Hematopoietic multipotent progenitor cell treated with erythropoietin and hydrocortisone succinate and interleukin-3 and kit ligand, for 4 days (in vitro differentiated cells): ENCODE measurements at regions not wholly inside any gene's neighbourhood (a gene's known extent, or its start where the extent isn't known, plus 50 kb on each side); places are given as distances from the start of the nearest gene placed in this dataset.
"Not testable (repeated sequence)": the region's sequence is repeated elsewhere in the genome, so short reads cannot be mapped to it uniquely, and the experiment has no call there.

Source experiments
- DNase-seq: peaks from one replicate; pipeline ENCODE4 v3.0.0-alpha.2; 2015

DNA sequence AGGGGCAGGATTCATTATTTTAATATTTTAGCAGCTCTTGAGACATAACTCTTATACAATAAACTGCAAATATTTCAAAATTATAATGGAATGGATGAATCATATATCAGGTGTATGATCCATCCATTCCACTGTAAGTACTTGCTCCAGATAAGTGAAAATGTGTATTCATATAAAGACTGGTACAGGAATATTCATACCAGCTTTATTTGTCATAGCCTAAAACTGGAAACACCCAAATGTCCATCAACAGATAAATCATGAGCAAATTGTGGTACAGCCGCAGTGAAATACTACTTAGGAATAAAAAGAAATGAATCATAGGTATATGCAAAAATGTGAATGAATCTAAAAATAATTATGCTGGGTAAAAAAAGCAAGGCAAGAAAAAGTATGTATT is 263.6 kb upstream of the SYT10 start:
- DNase-seq: no peak

- no peak for DNase-seq
Measured at GRCh38 chr12:33706927-33707326, 267.3 kb upstream of the SYT10 start.

GRCh38 chr12:33708935-33709334 is 269.3 kb upstream of the SYT10 start:
- DNase-seq: no peak

DNA sequence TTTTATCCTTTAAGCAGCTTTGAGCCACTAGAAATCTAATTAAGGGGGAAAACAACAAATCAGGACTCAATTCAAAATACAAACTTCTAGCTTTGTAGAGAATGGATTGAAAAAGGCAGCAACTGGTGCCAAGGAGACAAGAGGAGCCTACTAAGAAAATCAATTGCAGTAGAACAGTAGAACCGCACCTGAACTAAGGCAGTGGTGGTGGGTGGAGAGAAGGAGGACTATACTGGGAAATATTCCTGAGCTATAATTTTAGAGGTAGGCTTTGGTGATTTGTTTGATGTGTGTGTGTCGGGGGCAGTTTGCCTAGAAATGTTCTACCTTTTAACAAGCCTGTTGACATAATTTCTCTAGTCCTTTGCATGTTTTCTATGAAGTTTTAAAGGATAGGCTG is 270.9 kb upstream of the SYT10 start:
- DNase-seq: no peak

- no peak for DNase-seq
Measured at GRCh38 chr12:33718631-33719030, 279.0 kb upstream of the SYT10 start.

DNA sequence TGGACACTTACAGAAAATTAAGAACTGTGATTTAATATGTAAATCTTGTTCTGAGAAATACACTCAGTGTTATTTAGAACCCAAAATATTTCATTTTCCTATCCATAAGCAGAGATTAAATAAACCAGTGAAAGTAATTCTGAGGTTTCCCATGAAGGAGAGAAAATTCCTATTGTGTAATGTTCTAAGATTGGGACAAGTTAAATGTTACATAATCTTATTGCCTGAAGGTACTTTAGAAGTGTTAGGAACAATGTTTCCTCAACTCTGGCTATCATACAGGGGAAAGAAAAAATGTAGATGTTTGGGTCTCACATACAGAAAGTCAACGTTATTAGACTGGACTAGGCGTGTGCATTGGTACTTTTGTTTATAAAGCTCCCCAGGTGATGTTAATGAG is 281.9 kb upstream of the SYT10 start:
- DNase-seq: no peak

DNA sequence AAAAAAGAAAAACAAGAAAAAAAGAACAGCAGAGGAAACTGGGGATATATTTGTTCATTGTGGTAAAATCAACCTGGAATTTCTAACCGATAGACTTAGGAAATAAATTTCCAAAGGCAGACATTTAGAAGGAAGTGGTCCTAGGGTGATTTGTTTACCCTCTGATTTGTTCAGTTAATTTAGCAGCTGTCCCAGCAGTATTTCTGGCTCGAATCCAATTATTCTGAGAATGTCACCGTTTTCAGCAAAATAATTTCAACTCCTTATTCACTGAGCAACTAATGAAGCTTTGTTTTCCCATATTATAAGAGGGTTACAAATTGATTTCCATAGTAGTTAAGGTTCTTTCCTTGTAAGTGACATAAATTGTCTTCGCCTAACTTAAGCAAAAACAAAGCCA is 285.2 kb upstream of the SYT10 start:
- DNase-seq: no peak

DNA sequence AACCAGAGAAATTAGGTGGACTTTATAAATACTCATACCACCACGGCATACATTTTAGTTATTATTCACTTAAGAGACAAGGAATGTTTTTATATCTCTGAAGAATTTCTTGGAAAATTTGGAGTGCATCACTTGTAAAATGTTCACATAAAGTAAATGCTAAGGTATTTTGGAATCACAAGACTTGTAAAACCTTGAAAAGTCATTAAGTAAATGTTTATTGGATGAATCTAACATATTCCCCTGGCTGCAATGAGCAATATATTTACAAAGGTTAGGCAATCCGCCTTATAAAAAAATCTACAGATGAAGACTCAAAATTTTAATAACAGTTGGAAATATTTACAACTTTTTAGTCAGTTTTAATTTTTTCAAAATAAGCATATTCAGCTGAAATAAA is 287.4 kb upstream of the ALG10 start:
- DNase-seq: no peak

GRCh38 chr12:33752854-33753253 is 269.4 kb upstream of the ALG10 start:
- no peak for DNase-seq

- DNase-seq: no peak
Measured at GRCh38 chr12:33757701-33758100, 264.6 kb upstream of the ALG10 start.

GRCh38 chr12:33759279-33759678 is 263.0 kb upstream of the ALG10 start:
- DNase-seq: no peak

GRCh38 chr12:33763331-33763730 is 259.0 kb upstream of the ALG10 start:
- no peak for DNase-seq

DNA sequence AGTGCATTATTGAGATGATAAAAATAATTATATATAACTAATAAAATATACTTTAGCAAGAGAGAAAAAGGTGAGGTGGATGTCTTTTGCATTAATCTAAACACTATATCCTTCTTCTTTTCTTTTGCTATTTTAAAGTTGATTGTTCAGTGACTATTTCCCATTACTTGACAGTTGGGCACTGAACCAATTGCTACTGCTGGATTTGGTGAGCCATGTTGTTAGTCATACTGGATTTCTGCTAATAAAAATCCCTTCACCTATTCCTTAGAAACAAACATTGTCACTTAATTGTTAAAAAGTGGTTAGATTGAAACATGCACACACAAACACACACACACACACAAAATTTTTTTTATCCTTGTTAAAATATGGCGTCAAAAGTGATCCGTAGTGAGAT is 251.6 kb upstream of the ALG10 start:
- no peak for DNase-seq

DNA sequence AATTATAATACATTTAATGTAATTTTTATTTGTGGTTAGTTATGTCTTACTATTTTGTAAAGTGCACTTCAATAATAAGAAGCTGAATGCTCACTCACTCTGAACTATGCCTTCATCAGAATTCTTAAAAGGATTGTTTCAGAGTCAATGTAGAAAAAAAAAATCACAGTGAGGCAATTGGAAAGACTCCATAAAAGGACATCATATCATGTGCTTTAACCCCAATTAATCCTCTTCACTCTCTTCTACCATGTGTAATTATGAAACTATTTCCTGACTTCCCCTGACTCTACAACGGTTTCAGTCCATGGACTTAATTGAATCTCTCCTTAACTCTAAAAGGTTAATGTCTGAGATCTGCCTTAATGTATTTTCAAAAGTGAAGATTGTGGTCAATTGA is 250.4 kb upstream of the ALG10 start:
- DNase-seq: no peak

DNA sequence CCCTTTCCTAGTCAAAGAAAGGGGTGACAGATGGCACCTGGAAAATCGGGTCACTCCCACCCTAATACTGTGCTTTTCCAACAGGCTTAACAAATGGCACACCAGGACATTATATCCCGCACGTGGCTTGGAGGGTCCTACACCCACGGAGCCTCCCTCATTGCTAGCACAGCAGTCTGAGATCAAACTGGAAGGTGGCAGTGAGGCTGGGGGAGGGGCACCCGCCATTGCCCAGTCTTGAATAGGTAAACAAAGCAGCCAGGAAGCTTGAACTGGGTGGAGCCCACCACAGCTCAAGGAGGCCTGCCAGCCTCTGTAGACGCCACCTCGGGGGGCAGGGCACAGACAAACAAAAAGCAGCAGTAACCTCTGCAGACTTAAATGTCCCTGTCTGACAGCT is 249.2 kb upstream of the ALG10 start:
- DNase-seq: not testable (repeated sequence)

GRCh38 chr12:33786532-33786931 is 235.8 kb upstream of the ALG10 start:
- no peak for DNase-seq

- no peak for DNase-seq
Measured at GRCh38 chr12:33794954-33795353, 227.3 kb upstream of the ALG10 start.

DNA sequence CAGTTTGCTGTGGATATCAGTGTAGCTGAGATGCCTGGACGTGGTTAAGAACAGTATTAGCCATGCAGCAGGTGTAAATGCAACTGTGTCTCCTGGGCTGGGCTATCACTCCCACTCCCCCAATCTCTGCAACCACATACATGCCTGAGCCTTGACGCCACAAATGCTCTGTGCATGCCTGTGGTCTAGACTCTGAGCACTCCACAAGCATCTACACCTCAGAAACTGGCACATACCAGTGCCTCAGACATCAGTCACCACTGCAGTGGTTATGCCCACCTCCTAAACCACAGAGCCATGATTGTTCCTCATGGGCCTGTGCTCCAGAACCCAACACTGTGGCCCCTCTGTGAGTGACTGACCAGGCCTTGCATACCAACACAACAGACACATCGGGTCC is 226.8 kb upstream of the ALG10 start:
- no peak for DNase-seq

DNA sequence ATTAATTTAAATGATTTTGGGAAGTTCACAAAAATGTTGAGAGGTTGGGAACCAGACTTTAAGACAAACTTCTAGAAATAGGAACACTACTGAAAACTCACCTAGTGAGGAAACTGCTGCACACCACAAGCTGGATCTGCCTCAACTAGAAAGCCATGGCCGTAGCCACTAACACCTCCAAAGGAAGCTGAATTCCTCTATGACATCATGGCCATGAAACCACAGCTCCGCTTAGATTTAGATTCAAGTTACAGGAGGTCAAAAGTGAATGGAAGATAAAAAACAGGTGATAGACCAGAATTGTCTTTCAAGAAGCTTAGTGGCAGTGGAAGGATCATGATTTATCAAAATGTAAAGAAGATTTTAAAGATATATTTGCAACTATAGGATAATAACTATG is 208.8 kb upstream of the ALG10 start:
- no peak for DNase-seq

DNA sequence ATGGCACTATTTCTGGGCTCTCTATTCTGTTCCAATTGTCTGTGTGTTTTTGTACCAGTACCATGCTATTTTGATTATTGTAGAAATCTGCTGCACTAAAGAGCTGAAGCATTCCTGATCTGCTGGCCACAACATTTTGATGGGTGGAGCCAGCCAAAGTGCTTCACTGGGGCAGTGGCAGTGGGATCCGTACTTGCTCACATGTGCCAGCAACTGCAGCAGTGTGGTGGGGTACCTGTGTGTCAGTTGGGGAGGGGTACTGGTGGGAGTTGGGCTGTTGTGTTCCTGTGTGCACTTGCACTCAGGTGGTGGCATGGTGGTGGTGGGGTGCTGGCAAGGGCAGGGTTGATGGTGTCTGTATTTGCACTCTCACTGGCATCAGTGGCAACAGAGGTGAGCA is 204.6 kb upstream of the ALG10 start:
- DNase-seq: no peak

GRCh38 chr12:33818313-33818712 is 204.0 kb upstream of the ALG10 start:
- no peak for DNase-seq

DNA sequence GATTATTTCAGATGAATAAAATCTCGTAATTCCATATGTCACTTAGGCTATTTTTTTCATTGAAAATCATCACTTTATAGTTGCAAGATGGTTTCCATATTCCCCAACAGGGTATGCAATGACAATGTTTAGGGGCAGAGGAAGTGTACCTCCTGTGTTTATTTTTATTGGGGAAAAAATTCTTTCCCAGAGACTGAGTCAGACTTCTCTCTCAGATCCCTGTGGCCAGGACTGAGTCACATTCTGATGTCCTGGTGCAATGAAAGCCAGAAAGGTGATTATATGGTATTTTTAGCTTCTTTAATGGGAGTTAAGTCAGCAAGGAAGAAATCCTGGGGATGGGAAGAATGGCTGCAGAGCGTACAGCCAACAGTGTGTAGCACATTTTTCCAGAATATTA is 196.9 kb upstream of the ALG10 start:
- DNase-seq: no peak

GRCh38 chr12:33825986-33826602 is 196.2 kb upstream of the ALG10 start:
- DNase-seq: no peak

DNA sequence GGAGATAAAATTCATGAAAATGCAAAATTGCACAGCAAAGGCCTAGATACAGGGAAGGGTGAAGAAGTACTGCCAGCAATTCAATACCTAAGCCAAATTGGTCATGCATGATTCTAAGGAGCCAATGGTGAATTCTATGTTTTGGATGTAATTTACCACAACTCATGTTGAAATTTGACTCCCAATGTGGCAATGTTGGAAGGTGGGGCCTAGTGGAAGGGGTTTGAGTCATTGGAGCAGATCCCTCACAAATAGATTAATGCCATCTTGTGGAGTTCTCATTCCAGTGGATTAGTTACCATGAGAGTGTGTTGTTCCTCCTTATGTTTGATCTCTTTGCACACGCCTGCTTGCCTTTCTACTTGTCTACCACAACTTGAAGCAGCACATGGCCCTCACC is 194.0 kb upstream of the ALG10 start:
- no peak for DNase-seq

GRCh38 chr12:33830070-33830469 is 192.2 kb upstream of the ALG10 start:
- DNase-seq: no peak

DNA sequence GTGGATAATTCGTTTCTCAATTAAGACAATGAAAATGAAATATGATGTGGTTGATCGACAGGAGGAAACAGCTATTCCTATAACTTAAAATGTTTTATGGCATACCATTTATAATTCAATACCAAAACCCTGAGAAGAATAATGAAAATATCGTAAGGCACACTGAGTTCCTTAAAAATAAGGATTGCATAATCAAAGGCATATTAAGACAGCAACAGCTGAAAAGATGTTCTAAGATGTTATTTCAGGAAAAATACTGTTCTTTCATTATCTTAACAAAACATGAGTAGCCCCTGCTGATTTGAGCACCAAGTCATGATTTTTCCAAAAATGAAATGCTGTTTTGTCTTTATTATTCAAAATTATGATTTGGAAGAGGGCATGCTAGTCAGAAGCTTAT is 189.4 kb upstream of the ALG10 start:
- no peak for DNase-seq
